IPS DF 4.7 (cell line): ENCODE measurements at regions not wholly inside any gene's neighbourhood (a gene's known extent, or its start where the extent isn't known, plus 50 kb on each side); places are given as distances from the start of the nearest gene placed in this dataset.
"Not testable (repeated sequence)": the region's sequence is repeated elsewhere in the genome, so short reads cannot be mapped to it uniquely, and the experiment has no call there.

ENCODE experiments used
- DNase-seq: peaks from one replicate; pipeline ENCODE4 v3.0.0-alpha.2; 2013; ENCODE audit warnings: low spot score; ENCODE audit errors: extremely low read depth

- no peak for DNase-seq
Observed at GRCh38 chr18:25497151-25497794, 145.3 kb upstream of the ZNF521 start.

GRCh38 chr18:25496544-25496943 lies 144.6 kb upstream of the ZNF521 start:
- no peak for DNase-seq

DNA sequence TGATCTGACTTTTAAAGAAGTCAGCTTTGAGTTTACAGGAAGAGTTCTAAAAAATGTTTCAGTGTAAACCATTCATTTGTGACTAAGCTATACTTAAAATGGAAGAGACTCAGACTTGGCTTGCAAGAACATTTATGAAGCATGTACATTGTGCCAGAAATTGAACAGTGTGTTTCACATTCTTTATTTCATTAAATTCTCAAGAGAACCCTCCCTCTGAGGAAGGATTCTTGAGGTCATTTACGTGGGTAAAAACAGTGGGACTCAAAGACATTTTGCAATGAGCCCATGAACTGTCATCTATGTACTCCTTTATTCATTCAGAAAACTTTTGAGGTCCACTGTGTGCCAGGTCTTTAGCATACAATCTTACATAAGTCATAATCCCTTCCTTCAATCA lies 143.6 kb upstream of the ZNF521 start:
- DNase-seq: no peak

DNA sequence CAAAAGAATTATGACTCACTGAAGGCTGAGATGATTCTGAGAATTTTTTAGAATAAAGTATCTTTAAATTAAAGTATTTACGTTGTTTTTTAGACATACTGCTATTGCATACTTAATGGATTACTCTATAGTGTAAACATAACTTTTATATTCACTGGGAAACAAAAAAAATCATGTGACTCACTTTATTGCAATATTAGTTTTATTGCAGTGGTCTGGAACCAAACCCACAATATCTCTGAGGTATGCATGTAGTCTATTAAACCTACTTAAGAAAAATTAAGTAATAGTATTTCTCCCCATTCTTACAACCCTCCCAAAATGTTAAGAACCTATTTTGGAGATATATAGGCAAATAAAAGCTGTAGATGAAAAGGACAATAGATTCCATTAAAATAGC lies 142.9 kb upstream of the ZNF521 start:
- DNase-seq: no peak

- no peak for DNase-seq
Observed at GRCh38 chr18:25493401-25493800, 141.4 kb upstream of the ZNF521 start.

DNA sequence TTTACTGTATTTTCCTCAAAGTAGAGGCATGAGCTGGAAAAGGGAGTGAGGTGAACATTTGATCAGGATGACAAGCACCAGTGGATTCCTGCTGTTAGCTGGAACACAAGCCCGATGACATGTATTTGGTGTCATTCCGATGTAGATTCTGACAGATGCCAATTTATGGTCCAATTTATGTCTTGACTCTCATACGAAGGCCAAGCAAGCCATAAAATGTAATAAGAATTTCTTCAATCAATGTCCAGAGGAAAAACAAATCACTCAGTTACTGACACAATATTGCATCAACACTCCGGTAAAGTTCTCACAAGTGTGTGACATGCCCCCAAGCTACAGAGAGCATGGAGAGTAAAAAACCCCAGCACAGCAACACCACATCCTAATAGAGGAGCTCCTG lies 138.3 kb upstream of the ZNF521 start:
- no peak for DNase-seq

DNA sequence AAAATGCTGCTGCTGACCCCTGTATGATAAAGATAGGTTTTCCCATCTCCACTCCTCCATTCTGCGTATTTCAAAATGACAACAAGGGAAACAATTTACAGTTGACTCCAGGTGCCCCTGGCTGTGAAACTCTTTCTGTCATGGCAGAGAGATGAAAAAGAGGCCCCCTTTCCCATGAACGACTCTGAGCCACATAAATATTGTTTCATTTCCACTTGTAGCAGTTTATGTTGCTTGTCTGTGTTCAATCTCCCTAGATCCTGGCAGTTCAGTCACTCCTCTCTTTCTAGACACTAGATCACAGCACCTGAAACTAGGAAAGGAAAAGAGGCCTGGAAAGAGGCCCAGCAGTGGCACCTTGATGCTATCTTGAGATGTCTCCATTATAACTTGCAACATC lies 121.0 kb upstream of the ZNF521 start:
- DNase-seq: no peak

DNA sequence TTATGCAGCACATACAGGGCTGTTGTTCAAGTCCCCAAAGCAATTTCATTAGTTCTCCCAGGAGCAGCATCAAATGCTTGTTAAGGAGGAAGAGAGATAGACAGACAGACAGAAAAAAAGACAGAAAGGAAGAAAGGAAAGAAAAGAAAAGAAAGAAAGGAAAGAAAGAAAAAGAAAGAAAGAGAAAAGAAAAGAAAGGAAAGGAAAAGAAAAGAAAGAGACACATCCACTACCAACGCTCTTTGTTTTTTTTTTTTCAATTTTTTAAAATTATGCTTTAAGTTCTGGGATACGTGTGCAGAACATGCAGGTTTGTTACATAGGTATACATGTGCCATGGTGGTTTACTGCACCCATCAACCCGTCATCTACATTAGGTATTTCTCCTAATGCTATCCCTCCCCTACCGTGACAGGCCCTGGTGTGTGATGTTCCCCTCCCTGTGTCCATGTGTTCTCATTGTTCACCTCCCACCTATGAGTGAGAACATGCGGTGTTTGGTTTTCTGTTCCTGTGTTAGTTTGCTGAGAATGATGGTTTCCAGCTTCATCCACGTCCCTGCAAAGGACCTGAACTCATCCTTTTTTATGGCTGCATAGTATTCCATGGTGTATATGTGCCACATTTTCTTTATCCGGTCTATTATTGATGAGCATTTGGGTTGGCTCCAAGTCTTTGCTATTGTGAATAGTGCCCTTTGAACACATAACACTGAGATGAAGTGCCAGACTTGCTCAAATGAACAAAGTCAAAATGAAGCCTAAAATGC lies 119.0 kb upstream of the ZNF521 start:
- DNase-seq: not testable (repeated sequence)

GRCh38 chr18:25470062-25470461 lies 118.1 kb upstream of the ZNF521 start:
- DNase-seq: no peak

DNA sequence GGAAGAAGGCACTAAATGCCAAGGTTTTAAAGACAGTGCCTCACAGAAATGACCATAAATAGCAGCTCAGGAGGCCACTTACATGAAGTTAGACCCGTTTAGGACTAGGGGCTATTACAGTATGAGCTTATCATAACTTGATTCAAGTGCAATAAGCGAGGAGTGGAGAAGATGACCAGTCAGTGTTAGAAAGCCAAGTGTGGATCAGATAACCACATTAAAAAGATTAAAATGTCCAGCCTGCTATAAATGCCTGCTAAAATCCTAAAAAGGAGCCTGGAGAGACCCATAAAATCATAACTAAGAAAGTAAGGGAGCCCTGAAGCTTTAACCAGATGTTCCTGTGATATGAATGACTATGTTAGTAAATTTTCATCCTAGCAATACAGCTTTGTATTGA lies 117.5 kb upstream of the ZNF521 start:
- no peak for DNase-seq

GRCh38 chr18:25467226-25467987 lies 115.4 kb upstream of the ZNF521 start:
- DNase-seq: no peak

GRCh38 chr18:25465152-25465732 lies 113.3 kb upstream of the ZNF521 start:
- DNase-seq: no peak

- DNase-seq: no peak
Observed at GRCh38 chr18:25464227-25464626, 112.3 kb upstream of the ZNF521 start.

DNA sequence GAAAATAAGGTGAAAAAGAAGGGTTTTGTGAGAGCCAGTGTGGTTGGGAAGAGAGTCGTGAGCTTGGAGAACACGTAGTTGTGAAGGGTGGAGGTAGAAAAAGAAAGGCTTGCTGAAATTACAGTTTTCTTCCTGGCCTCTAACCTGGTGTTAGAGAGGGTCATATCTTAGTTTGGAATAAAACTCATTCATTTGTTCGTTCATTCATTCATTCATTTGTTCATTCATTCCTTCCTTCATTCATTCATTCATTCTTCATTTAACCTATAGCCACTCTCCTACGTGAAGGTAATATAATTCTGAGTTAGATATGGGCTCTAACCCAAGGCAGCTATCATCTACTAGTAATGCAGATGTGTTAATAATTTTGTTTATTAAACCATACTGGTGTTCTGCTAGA lies 111.8 kb upstream of the ZNF521 start:
- no peak for DNase-seq

GRCh38 chr18:25459814-25460213 lies 107.8 kb upstream of the ZNF521 start:
- no peak for DNase-seq

- DNase-seq: no peak
Observed at GRCh38 chr18:25457601-25458000, 105.6 kb upstream of the ZNF521 start.

GRCh38 chr18:25457126-25457525 lies 105.2 kb upstream of the ZNF521 start:
- DNase-seq: no peak

DNA sequence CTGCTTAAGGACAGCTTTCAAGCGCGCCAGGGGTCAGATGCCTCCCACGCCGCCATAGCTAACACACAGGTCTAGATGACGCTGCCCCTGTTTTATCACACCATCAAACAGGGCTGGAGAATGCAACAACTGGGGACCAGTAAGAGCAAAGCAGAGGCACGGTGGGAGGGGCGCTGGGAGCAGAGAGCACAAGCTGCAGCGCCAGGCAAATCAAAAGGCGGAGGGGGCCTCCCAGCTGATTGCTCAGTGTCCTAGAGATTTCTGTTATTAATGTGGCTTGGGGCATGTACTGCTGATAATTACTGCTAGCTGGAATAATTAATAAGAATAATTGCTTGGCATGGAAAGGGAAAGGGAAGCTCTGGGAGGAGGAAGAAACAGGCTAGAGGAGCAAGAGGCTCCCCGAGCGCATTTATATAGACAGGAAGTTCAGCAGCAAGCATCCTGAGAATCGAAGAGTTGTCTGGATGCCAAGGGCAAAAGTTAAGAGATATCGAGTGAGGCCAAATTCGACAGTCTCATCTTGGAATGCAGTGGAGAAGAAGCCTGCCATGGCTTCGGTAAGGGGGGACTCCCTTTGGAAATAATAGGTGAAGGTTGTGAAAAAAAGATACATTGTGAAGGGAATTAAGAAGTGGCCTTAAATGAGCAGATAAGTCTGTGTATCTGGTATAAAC lies 104.5 kb upstream of the ZNF521 start:
- no peak for DNase-seq

DNA sequence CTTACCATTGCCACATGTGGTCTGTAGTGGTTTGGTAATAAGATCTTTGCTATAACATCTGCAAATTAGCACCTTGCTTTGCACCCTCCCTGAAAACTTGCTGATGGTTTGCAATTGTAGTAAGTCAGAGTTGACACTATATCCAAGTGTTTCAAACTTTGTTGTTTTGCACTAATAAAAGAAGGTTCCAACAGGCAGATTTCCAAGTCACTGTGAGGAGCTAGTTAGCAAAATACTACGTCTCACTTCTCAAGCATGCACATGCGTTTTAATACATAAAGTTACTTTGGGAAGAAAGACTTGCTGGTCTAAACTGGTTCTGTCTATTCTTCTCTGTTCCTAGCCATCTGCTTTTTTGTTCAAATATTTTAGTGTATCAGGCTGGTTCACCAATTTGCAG lies 103.7 kb upstream of the ZNF521 start:
- DNase-seq: no peak

DNA sequence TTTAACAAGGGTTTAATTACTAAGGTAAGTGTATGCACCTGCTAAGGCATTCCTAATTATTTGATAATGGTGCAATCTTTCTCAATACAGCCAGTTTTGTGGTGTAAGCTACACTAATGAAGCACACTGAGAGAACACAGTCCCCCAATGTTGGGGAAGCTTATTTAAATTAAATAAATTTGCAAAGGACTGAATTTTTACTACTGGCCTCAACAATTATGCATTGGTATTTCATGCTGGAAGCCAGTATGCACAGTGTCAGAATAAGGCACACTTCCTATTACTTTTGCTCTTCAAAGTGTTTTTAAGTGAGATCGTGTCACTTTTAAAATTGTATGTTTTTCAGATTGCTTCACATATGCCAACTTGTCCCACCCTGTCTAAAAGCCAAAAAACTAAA lies 103.2 kb upstream of the ZNF521 start:
- no peak for DNase-seq

DNA sequence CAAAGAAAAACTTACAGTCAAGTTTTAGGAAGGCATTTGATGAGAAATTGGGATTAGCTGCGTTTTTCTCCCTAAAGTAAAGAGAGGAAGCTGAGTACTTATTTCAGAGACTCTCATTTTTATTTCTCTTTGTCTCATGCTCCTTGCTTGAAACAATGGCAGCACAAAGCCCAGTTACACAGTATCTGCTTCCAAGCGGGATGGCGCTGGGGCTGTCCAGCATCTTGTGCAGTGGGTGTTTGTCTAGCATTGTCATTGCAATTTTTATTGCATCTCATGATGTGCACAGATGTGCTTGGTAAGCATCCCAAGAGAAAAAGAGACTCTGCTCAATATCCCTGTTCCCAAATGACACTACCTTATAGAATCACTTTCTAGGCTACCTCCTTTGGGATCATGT lies 102.8 kb upstream of the ZNF521 start:
- DNase-seq: no peak

GRCh38 chr18:25454270-25454659 lies 102.3 kb upstream of the ZNF521 start:
- DNase-seq: no peak
